Fibroblast of the aortic adventitia (primary cell): ENCODE measurements at regions not wholly inside any gene's neighbourhood (a gene's known extent, or its start where the extent isn't known, plus 50 kb on each side); places are given as distances from the start of the nearest gene placed in this dataset.
A peak's percentile ranks its signal among the peaks of the same experiment; 100 is the strongest.

Experiments
- DNase-seq: peaks from one replicate; pipeline ENCODE4 v3.0.0-alpha.2; 2010; ENCODE audit warnings: low read depth
- H3K4me3 ChIP-seq: 2 replicates; pipeline ENCODE4 v1.5.1; 2011; ENCODE audit warnings: low read depth, mild to moderate bottlenecking, control low read depth, low read length, moderate library complexity
- TF ChIP-seq, protein P1 (sequence below): IDR thresholded peaks from 2 replicates; pipeline ENCODE4 v1.5.1; 2011; ENCODE audit warnings: mild to moderate bottlenecking, low read length, control low read depth, inconsistent platforms; ENCODE audit not compliant: insufficient read depth

DNA sequence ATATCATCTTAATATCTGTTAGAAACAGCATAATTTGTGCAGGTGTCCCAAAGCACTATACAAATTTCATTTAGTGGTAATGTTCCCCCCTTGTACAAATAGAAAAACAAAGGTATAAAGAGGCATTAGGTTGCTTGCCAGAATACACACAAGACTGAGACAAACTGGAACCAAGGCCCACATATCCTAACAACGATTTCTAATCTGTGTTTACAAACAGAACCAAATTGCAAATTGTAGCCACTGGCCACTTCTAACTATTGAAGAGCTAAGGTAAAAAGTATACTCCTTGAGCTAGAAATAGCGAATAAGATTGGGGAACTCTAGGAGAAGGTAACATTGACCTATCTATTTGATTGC lies 526.1 kb downstream of the KLF12 start:
- no peak overlapping the region for H3K4me3 ChIP-seq
- no peak for DNase-seq
- TF ChIP-seq, protein P1, sequence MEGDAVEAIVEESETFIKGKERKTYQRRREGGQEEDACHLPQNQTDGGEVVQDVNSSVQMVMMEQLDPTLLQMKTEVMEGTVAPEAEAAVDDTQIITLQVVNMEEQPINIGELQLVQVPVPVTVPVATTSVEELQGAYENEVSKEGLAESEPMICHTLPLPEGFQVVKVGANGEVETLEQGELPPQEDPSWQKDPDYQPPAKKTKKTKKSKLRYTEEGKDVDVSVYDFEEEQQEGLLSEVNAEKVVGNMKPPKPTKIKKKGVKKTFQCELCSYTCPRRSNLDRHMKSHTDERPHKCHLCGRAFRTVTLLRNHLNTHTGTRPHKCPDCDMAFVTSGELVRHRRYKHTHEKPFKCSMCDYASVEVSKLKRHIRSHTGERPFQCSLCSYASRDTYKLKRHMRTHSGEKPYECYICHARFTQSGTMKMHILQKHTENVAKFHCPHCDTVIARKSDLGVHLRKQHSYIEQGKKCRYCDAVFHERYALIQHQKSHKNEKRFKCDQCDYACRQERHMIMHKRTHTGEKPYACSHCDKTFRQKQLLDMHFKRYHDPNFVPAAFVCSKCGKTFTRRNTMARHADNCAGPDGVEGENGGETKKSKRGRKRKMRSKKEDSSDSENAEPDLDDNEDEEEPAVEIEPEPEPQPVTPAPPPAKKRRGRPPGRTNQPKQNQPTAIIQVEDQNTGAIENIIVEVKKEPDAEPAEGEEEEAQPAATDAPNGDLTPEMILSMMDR: no peak

- no peak for DNase-seq
- no peak overlapping the region for H3K4me3 ChIP-seq
- TF ChIP-seq, protein P1: no peak
These were observed 526.6 kb downstream of the KLF12 start for GRCh38 chr13:73607489-73608156.

- H3K4me3 ChIP-seq: no peak overlapping the region
- no peak for DNase-seq
- TF ChIP-seq, protein P1: no peak
These were observed 530.6 kb downstream of the KLF12 start for GRCh38 chr13:73603646-73604045.

DNA sequence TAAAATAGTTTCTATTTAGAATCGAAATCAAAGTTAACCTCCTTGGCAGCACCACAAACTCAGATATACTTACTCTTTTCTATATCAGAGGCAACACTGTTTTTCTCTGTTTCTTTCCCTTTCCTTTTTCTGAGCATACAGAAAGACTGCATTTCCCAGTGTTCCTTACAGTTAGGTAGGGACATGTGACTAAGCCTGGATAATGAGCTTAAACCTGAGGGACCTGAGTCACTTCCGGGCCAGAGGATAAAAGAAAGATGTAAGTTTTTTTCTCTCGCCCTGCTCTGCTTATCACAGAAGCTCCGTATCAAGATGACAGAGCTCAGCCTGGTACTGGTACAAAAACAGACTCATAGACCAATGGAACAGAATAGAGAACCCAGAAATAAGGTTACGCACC lies 531.9 kb downstream of the KLF12 start:
- H3K4me3 ChIP-seq: no peak overlapping the region
- DNase-seq: peak; percentile 22
- TF ChIP-seq, protein P1: no peak

GRCh38 chr13:73601708-73602107 lies 532.5 kb downstream of the KLF12 start:
- TF ChIP-seq, protein P1: no peak
- no peak overlapping the region for H3K4me3 ChIP-seq
- DNase-seq: no peak

GRCh38 chr13:73599232-73600128 lies 534.7 kb downstream of the KLF12 start:
- TF ChIP-seq, protein P1: no peak
- H3K4me3 ChIP-seq: no peak overlapping the region
- DNase-seq: no peak
